ENCODE measurements at regions not wholly inside any gene's neighbourhood (a gene's known extent, or its start where the extent isn't known, plus 50 kb on each side); places are given as distances from the start of the nearest gene placed in this dataset.

GRCh38 chr6:47917811-47918210 is 136.0 kb downstream of the OPN5 start (continued):
- TF ChIP-seq, protein P1, sequence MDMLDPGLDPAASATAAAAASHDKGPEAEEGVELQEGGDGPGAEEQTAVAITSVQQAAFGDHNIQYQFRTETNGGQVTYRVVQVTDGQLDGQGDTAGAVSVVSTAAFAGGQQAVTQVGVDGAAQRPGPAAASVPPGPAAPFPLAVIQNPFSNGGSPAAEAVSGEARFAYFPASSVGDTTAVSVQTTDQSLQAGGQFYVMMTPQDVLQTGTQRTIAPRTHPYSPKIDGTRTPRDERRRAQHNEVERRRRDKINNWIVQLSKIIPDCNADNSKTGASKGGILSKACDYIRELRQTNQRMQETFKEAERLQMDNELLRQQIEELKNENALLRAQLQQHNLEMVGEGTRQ (IDR thresholded peaks at IDR 0.05; ENCODE audit: borderline replicate concordance, low read depth, low read length), result no peak
- TF ChIP-seq FOSL2 (IDR thresholded peaks at IDR 0.05; ENCODE audit: borderline replicate concordance, low read depth), result no peak
- no peak for TF ChIP-seq EP300 (IDR thresholded peaks at IDR 0.05; ENCODE audit: borderline replicate concordance in 1 of 2, low read depth in 1 of 2, low read length in 1 of 2)
- TF ChIP-seq MEF2A (IDR thresholded peaks at IDR 0.05; ENCODE audit: borderline replicate concordance, low read depth), result no peak

- H4K20me1 ChIP-seq (ENCODE audit: insufficient read depth), result no peaks in the 10 kb centered on the region
- ChIA-PET CTCF (no interaction called here), POLR2A (no interaction called here)
- H3K36me3 ChIP-seq (replicated peaks in 1 of 2; ENCODE audit: control insufficient read depth in 1 of 2, insufficient read depth in 2 of 2, low read length in 1 of 2), result no peaks in the 10 kb centered on the region
- no peak overlapping the region for H3K9ac ChIP-seq
- 18% methylated on average over 3 of the region's 3 CpGs for WGBS (ENCODE audit: low lambda C conversion rate)
- no peak overlapping the region for H3K4me3 ChIP-seq (ENCODE audit: low read depth in 2 of 2, low read length in 1 of 2)
- no peaks in the 10 kb centered on the region for H3K9me2 ChIP-seq
- no peak for TF ChIP-seq USF1 (IDR thresholded peaks at IDR 0.05; ENCODE audit: borderline replicate concordance, low read depth)
- TF ChIP-seq POLR2AphosphoS5 (IDR thresholded peaks at IDR 0.05; ENCODE audit: low read depth, low read length), result no peak
- TF ChIP-seq GABPA (IDR thresholded peaks at IDR 0.05; ENCODE audit: low read depth), result no peak
- TF ChIP-seq EP300 (IDR thresholded peaks at IDR 0.05; ENCODE audit: borderline replicate concordance in 1 of 2, low read depth in 1 of 2, low read length in 1 of 2), result no peak
- no peak for TF ChIP-seq NRF1 (IDR thresholded peaks at IDR 0.05; ENCODE audit: low read depth, low read length)
- TF ChIP-seq RFX5 (IDR thresholded peaks at IDR 0.05; ENCODE audit: low read length), result no peak
- no peak overlapping the region for H2AFZ ChIP-seq (ENCODE audit: low read depth)
- no peak overlapping the region for H3K4me2 ChIP-seq
- peaks cover 3% of the 10 kb centered on the region for H3F3A ChIP-seq (replicated peaks; ENCODE audit: insufficient read depth)
- H3K9me3 ChIP-seq, result no peaks in the 10 kb centered on the region
- no peak for DNase-seq
- H3K27ac ChIP-seq (ENCODE audit: low read depth in 2 of 2, low read length in 1 of 2), result no peak overlapping the region
- H3K4me1 ChIP-seq (ENCODE audit: control insufficient read depth in 1 of 2, insufficient read depth in 2 of 2, low read depth in 1 of 2, low read length in 1 of 2), result no peaks in the 10 kb centered on the region; a peak in 1 of 4 replicates
- H3K79me2 ChIP-seq (ENCODE audit: insufficient read depth), result no peaks in the 10 kb centered on the region
- H3K27me3 ChIP-seq (ENCODE audit: insufficient read depth), result no peaks in the 10 kb centered on the region
Measured at GRCh38 chr6:47917202-47917601, 135.4 kb downstream of the OPN5 start.

DNA sequence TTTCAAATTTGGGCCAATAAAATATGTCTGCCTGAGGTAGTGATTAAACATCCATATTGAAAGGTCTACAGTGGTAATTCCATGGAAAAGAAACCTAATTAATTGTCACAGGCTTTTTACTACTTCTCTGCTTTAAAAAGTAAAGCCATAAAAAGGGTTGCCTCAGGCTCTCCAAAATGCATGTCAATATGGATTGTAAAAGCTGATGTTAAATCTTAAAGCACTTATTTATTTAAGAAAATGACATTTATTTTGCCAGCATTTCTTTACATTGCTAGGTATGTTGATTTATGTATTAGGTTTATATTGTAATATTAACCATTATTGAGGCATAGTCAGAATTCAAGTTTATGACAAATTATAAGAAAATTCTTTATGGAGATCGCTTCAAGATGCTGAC is 133.2 kb downstream of the OPN5 start:
- Histone ChIP-seq H3K9me2 (no peaks in the 10 kb centered on the region), H3K4me1 (ENCODE audit: control insufficient read depth in 1 of 2, insufficient read depth in 2 of 2, low read depth in 1 of 2, low read length in 1 of 2) (no peaks in the 10 kb centered on the region; a peak in 1 of 4 replicates), H3K27me3 (ENCODE audit: insufficient read depth) (no peaks in the 10 kb centered on the region), H3K27ac (ENCODE audit: low read depth in 2 of 2, low read length in 1 of 2) (no peak overlapping the region), H3K9ac (no peak overlapping the region), H3K9me3 (no peaks in the 10 kb centered on the region), H3K79me2 (ENCODE audit: insufficient read depth) (no peaks in the 10 kb centered on the region), H2AFZ (ENCODE audit: low read depth) (no peak overlapping the region), H3F3A (replicated peaks; ENCODE audit: insufficient read depth) (no peaks in the 10 kb centered on the region), H3K36me3 (replicated peaks in 1 of 2; ENCODE audit: control insufficient read depth in 1 of 2, insufficient read depth in 2 of 2, low read length in 1 of 2) (no peaks in the 10 kb centered on the region), H3K4me2 (no peak overlapping the region), H4K20me1 (ENCODE audit: insufficient read depth) (no peaks in the 10 kb centered on the region), H3K4me3 (ENCODE audit: low read depth in 2 of 2, low read length in 1 of 2) (no peak overlapping the region)
- ChIA-PET POLR2A (no interaction called here), CTCF (no interaction called here)
- WGBS (ENCODE audit: low lambda C conversion rate), result 31% methylated on average over 1 of the region's 1 CpG
- no peak for DNase-seq
- no peak for TF ChIP-seq ELF1 (IDR thresholded peaks at IDR 0.05)

Measured in SK-N-SH (cell line).